HCT116 (cell line): ENCODE measurements at regions not wholly inside any gene's neighbourhood (a gene's known extent, or its start where the extent isn't known, plus 50 kb on each side); places are given as distances from the start of the nearest gene placed in this dataset.

ENCODE experiments used
- TF ChIP-seq, protein P1 (sequence below), 3 experiments: fragments of 200-600 bp in 1 of 3; sonication (generic) in 1 of 3; IDR thresholded peaks in 2 of 3; conservative IDR thresholded peaks in 1 of 3; 2 replicates each; pipeline ENCODE4 v1.5.1; 2012 to 2017; ENCODE audit warnings: low read depth in 2 of 3, low read length in 2 of 3, antibody characterized with exemption in 1 of 3, borderline replicate concordance in 1 of 3, control low read depth in 1 of 3, mild to moderate bottlenecking in 1 of 3, mixed read lengths in 1 of 3, mixed run types in 1 of 3, moderate library complexity in 1 of 3; ENCODE audit not compliant: insufficient read depth in 1 of 3
- TF ChIP-seq, protein P2 (sequence below): IDR thresholded peaks from 2 replicates; pipeline ENCODE4 v1.6.1; 2012
- TF ChIP-seq, protein P3 (sequence below): IDR thresholded peaks from 2 replicates; pipeline ENCODE4 v1.6.1; 2012

DNA sequence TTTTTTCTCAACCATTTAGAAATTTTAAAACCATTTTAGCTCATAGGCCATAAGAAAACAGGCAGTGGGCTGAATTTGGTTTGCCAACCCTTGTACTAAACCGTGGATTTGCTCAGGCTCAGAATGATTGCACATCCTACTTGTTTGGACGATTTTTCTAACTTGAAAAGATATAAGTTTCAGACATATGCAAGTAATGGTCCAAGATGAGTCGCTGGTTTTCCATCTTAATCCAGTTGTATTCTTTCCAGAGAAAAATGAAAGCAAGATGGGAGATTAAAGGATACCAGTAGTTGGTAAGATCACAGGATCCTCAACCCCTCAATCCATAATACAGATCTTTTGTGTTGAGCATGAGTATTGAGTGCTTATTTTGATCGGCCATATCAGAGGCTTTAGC lies 250.9 kb downstream of the TINAG start:
- TF ChIP-seq, protein P1, sequence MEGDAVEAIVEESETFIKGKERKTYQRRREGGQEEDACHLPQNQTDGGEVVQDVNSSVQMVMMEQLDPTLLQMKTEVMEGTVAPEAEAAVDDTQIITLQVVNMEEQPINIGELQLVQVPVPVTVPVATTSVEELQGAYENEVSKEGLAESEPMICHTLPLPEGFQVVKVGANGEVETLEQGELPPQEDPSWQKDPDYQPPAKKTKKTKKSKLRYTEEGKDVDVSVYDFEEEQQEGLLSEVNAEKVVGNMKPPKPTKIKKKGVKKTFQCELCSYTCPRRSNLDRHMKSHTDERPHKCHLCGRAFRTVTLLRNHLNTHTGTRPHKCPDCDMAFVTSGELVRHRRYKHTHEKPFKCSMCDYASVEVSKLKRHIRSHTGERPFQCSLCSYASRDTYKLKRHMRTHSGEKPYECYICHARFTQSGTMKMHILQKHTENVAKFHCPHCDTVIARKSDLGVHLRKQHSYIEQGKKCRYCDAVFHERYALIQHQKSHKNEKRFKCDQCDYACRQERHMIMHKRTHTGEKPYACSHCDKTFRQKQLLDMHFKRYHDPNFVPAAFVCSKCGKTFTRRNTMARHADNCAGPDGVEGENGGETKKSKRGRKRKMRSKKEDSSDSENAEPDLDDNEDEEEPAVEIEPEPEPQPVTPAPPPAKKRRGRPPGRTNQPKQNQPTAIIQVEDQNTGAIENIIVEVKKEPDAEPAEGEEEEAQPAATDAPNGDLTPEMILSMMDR (IDR thresholded peaks at IDR 0.05 in 2 of 3, conservative IDR thresholded peaks at IDR 0.05 in 1 of 3; ENCODE audit: borderline replicate concordance in 1 of 3, insufficient read depth in 1 of 3, low read depth in 2 of 3, low read length in 2 of 3), result no peak
- TF ChIP-seq, protein P2, sequence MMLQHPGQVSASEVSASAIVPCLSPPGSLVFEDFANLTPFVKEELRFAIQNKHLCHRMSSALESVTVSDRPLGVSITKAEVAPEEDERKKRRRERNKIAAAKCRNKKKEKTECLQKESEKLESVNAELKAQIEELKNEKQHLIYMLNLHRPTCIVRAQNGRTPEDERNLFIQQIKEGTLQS, result no peak
- TF ChIP-seq, protein P3, sequence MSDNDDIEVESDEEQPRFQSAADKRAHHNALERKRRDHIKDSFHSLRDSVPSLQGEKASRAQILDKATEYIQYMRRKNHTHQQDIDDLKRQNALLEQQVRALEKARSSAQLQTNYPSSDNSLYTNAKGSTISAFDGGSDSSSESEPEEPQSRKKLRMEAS, result no peak
